ENCODE measurements at regions not wholly inside any gene's neighbourhood (a gene's known extent, or its start where the extent isn't known, plus 50 kb on each side); places are given as distances from the start of the nearest gene placed in this dataset.

GRCh38 chr18:70640336-70640887, 351.6 kb downstream of the SOCS6 start:
- POLR2A ChIA-PET = no interaction called here
- ATAC-seq (no peak), DNase-seq (ENCODE audit: low spot score) (no peak)
- CTCF ChIA-PET = no interaction called here
- Mint-ChIP-seq H3K4me3 (no peak overlapping the region), H3K27ac (no peak overlapping the region), H3K27me3 (ENCODE audit: low read depth) (peaks cover 6% of the 10 kb centered on the region), H3K36me3 (peaks cover 68% of the 10 kb centered on the region), H3K4me1 (no peaks in the 10 kb centered on the region), H3K9me3 (peaks cover 79% of the 10 kb centered on the region)
- TF ChIP-seq MXD4 (CRISPR knock-in tag; IDR thresholded peaks at IDR 0.05; ENCODE audit: borderline replicate concordance) (no peak), AFF4 (CRISPR knock-in tag; IDR thresholded peaks at IDR 0.05; ENCODE audit: borderline replicate concordance) (no peak), SOX15 (CRISPR knock-in tag; IDR thresholded peaks at IDR 0.05) (no peak), E2F5 (CRISPR knock-in tag; IDR thresholded peaks at IDR 0.05) (no peak), ZNF416 (CRISPR knock-in tag; IDR thresholded peaks at IDR 0.05) (no peak), IRF2 (CRISPR knock-in tag; IDR thresholded peaks at IDR 0.05; ENCODE audit: borderline replicate concordance, low read depth) (no peak), ZNF138 (CRISPR knock-in tag; conservative IDR thresholded peaks at IDR 0.05) (no peak), ERG (CRISPR knock-in tag; IDR thresholded peaks at IDR 0.05) (no peak), TP53 (CRISPR knock-in tag; IDR thresholded peaks at IDR 0.05) (no peak), NR3C1 (CRISPR knock-in tag; conservative IDR thresholded peaks at IDR 0.05; ENCODE audit: low read depth) (no peak), ESRRA (CRISPR knock-in tag; IDR thresholded peaks at IDR 0.05; ENCODE audit: borderline replicate concordance) (no peak), NFE2L1 (CRISPR knock-in tag; IDR thresholded peaks at IDR 0.05) (no peak), ZSCAN18 (CRISPR knock-in tag; IDR thresholded peaks at IDR 0.05) (no peak), ZNF671 (CRISPR knock-in tag; IDR thresholded peaks at IDR 0.05) (no peak), FOXJ3 (CRISPR knock-in tag; IDR thresholded peaks at IDR 0.05; ENCODE audit: borderline replicate concordance) (no peak), USF1 (CRISPR knock-in tag; IDR thresholded peaks at IDR 0.05) (no peak), ZMAT4 (CRISPR knock-in tag; IDR thresholded peaks at IDR 0.05) (no peak), ZBTB21 (CRISPR knock-in tag; IDR thresholded peaks at IDR 0.05; ENCODE audit: borderline replicate concordance) (no peak)
- TF ChIP-seq, protein P1, sequence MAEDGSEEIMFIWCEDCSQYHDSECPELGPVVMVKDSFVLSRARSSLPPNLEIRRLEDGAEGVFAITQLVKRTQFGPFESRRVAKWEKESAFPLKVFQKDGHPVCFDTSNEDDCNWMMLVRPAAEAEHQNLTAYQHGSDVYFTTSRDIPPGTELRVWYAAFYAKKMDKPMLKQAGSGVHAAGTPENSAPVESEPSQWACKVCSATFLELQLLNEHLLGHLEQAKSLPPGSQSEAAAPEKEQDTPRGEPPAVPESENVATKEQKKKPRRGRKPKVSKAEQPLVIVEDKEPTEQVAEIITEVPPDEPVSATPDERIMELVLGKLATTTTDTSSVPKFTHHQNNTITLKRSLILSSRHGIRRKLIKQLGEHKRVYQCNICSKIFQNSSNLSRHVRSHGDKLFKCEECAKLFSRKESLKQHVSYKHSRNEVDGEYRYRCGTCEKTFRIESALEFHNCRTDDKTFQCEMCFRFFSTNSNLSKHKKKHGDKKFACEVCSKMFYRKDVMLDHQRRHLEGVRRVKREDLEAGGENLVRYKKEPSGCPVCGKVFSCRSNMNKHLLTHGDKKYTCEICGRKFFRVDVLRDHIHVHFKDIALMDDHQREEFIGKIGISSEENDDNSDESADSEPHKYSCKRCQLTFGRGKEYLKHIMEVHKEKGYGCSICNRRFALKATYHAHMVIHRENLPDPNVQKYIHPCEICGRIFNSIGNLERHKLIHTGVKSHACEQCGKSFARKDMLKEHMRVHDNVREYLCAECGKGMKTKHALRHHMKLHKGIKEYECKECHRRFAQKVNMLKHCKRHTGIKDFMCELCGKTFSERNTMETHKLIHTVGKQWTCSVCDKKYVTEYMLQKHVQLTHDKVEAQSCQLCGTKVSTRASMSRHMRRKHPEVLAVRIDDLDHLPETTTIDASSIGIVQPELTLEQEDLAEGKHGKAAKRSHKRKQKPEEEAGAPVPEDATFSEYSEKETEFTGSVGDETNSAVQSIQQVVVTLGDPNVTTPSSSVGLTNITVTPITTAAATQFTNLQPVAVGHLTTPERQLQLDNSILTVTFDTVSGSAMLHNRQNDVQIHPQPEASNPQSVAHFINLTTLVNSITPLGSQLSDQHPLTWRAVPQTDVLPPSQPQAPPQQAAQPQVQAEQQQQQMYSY (CRISPR knock-in tag; IDR thresholded peaks at IDR 0.05) = no peak
- TF ChIP-seq, protein P2, sequence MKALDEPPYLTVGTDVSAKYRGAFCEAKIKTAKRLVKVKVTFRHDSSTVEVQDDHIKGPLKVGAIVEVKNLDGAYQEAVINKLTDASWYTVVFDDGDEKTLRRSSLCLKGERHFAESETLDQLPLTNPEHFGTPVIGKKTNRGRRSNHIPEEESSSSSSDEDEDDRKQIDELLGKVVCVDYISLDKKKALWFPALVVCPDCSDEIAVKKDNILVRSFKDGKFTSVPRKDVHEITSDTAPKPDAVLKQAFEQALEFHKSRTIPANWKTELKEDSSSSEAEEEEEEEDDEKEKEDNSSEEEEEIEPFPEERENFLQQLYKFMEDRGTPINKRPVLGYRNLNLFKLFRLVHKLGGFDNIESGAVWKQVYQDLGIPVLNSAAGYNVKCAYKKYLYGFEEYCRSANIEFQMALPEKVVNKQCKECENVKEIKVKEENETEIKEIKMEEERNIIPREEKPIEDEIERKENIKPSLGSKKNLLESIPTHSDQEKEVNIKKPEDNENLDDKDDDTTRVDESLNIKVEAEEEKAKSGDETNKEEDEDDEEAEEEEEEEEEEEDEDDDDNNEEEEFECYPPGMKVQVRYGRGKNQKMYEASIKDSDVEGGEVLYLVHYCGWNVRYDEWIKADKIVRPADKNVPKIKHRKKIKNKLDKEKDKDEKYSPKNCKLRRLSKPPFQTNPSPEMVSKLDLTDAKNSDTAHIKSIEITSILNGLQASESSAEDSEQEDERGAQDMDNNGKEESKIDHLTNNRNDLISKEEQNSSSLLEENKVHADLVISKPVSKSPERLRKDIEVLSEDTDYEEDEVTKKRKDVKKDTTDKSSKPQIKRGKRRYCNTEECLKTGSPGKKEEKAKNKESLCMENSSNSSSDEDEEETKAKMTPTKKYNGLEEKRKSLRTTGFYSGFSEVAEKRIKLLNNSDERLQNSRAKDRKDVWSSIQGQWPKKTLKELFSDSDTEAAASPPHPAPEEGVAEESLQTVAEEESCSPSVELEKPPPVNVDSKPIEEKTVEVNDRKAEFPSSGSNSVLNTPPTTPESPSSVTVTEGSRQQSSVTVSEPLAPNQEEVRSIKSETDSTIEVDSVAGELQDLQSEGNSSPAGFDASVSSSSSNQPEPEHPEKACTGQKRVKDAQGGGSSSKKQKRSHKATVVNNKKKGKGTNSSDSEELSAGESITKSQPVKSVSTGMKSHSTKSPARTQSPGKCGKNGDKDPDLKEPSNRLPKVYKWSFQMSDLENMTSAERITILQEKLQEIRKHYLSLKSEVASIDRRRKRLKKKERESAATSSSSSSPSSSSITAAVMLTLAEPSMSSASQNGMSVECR (CRISPR knock-in tag; IDR thresholded peaks at IDR 0.05; ENCODE audit: borderline replicate concordance) = no peak
